ENCODE measurements at regions not wholly inside any gene's neighbourhood (a gene's known extent, or its start where the extent isn't known, plus 50 kb on each side); places are given as distances from the start of the nearest gene placed in this dataset.

DNA sequence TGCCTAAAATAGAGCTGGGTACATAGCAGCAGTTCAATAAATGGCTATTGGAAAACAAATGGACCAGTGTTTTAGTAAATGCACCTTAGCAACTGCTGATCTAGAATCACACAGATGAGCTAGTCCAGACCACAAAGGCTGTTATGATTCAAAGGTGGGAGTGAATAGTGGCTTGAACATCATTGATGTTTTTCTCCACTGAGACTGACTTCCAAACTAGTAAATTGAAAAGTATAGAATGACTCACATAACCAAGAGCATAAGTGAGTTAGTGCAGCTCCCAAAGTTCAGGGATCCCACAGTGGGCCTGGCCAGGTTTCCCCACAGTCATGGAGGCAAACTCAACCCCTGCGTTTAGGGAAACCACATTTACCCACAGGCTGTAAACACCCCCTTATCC is 106.7 kb upstream of the YPEL5 start:
- TF ChIP-seq, protein P1, sequence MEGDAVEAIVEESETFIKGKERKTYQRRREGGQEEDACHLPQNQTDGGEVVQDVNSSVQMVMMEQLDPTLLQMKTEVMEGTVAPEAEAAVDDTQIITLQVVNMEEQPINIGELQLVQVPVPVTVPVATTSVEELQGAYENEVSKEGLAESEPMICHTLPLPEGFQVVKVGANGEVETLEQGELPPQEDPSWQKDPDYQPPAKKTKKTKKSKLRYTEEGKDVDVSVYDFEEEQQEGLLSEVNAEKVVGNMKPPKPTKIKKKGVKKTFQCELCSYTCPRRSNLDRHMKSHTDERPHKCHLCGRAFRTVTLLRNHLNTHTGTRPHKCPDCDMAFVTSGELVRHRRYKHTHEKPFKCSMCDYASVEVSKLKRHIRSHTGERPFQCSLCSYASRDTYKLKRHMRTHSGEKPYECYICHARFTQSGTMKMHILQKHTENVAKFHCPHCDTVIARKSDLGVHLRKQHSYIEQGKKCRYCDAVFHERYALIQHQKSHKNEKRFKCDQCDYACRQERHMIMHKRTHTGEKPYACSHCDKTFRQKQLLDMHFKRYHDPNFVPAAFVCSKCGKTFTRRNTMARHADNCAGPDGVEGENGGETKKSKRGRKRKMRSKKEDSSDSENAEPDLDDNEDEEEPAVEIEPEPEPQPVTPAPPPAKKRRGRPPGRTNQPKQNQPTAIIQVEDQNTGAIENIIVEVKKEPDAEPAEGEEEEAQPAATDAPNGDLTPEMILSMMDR (IDR thresholded peaks at IDR 0.05; ENCODE audit: control insufficient read depth, insufficient read depth, low read depth, low read length, missing control alignments): no peak
- H3K4me3 ChIP-seq (ENCODE audit: control insufficient read depth, low read depth, low read length): no peak overlapping the region
- DNase-seq (ENCODE audit: low read depth): no peak

DNA sequence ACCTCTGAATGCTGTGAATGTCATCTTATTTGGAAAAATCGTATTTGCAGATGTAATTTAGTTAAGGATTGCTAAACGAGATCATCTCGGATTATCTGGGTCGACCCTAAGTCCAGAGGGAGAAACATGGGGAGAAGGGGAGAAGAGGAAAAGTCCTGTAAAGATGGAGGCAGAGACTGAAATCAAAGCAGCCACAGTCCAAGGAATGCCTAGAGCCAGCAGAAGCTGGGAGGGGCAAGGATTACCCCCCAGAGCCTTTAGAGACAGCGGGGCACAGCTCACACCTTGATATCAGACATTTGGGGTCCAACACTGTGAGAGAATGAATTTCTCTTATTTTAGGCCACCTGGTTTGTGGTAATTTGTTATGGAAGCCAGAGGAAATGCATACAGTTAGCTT is 104.9 kb upstream of the YPEL5 start:
- no peak overlapping the region for H3K4me3 ChIP-seq (ENCODE audit: control insufficient read depth, low read depth, low read length)
- TF ChIP-seq, protein P1 (IDR thresholded peaks at IDR 0.05; ENCODE audit: control insufficient read depth, insufficient read depth, low read depth, low read length, missing control alignments): no peak
- DNase-seq (ENCODE audit: low read depth): no peak

DNA sequence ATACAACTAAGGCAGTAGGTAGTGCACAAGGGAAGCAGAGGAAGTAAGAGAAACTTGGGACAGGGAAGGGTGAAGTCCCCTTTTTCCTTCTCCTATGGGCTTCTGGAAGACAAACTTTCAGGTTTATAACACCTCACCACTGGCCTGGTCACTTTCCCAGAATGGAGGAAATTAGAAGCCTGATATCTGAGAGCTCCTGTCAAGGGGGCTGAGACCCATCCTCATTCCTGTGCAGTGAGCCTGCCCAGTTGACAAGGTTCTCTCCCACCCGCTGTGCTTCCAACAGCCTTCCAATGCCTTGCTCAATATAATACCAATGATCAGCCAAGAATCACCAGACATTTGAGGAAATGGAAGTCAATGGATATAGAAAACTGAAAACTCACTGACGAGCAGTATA is 100.4 kb upstream of the YPEL5 start:
- DNase-seq (ENCODE audit: low read depth): no peak
- H3K4me3 ChIP-seq (ENCODE audit: control insufficient read depth, low read depth, low read length): no peak overlapping the region
- TF ChIP-seq, protein P1 (IDR thresholded peaks at IDR 0.05; ENCODE audit: control insufficient read depth, insufficient read depth, low read depth, low read length, missing control alignments): no peak

DNA sequence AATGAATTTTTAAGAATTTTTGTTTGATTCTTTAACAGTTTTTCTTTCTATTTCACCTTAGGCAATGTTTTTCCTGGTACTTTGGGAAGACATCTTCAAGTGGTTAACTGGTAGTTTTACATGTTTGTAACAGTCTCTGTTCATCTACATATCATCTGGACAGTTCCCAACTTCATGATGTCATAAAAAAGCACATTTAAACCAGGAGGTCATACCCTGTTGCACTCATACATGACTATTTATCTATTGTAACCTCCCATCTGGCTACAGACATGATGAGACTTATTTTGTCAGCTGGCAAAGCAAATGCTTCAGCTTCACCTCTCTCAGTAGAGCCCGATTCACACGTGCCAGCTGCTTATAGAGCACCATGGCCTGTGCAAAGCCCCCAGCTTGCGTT is 99.8 kb upstream of the YPEL5 start:
- TF ChIP-seq, protein P1 (IDR thresholded peaks at IDR 0.05; ENCODE audit: control insufficient read depth, insufficient read depth, low read depth, low read length, missing control alignments): no peak
- H3K4me3 ChIP-seq (ENCODE audit: control insufficient read depth, low read depth, low read length): no peak overlapping the region
- no peak for DNase-seq (ENCODE audit: low read depth)

DNA sequence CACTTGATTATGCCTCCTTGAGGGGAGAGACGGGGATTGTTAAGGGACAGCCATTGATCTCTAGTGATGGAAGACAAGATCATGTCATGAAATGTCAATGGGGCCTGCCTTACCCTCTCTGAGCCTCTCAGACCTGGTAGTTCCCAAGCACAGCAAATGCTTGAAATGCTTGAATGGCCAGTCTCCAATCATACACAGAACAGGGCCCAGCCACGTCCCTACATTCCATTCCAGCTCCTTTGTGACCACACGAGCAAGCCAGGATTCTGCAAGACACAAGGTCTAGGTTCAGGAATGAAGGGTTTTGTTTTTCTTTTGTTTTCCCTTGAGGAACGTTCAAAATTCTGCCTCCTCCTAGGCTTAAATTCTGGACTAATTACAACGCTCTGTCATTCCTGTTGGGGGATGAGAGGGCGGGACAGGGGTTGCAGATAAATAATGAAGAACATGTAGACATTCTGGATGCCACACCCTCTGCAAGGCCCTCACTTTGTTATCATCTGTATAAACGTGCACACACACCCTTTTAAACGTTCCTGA is 98.1 kb upstream of the YPEL5 start:
- DNase-seq (ENCODE audit: low read depth): no peak
- TF ChIP-seq, protein P1 (IDR thresholded peaks at IDR 0.05; ENCODE audit: control insufficient read depth, insufficient read depth, low read depth, low read length, missing control alignments): no peak
- H3K4me3 ChIP-seq (ENCODE audit: control insufficient read depth, low read depth, low read length): no peak overlapping the region

DNA sequence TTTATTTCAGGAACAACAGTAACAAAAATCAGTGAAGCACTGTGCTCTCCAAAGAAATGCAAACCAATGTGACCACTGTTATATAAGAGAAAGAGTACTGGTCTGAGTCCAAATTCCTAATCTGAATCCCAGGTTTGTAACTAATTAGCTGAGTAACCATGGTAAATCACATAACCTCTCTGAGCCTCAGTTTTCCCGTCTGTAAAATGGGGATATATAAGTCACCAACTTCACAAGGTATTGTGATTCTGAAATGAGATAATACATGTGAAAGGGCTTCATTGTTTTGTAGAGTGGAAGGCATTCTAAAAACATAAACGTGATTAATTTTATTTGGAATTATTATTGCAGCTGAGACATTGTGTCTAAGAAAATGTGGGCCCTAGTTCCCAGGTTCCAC is 91.3 kb upstream of the YPEL5 start:
- DNase-seq (ENCODE audit: low read depth): no peak
- H3K4me3 ChIP-seq (ENCODE audit: control insufficient read depth, low read depth, low read length): no peak overlapping the region
- TF ChIP-seq, protein P1 (IDR thresholded peaks at IDR 0.05; ENCODE audit: control insufficient read depth, insufficient read depth, low read depth, low read length, missing control alignments): no peak

DNA sequence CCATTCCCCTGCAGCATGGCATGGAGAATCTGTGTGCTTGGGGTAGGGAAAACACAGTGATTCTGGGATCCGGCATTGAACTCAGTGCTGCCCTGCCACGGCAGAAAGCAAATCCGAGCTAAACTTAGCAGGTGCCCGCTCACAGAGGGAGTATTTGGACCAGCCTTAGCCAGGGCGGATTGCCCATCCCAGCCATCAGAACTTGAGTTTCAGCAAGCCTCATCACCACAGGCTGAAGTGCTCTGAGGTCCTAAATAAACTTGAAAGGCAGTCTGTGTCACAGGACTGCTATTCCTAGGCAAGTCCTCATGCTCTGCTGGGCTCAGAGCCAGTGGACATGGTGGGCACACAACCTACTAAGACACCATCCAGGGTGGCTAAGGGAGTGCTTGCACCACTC is 86.2 kb upstream of the YPEL5 start:
- DNase-seq (ENCODE audit: low read depth): no peak
- TF ChIP-seq, protein P1 (IDR thresholded peaks at IDR 0.05; ENCODE audit: control insufficient read depth, insufficient read depth, low read depth, low read length, missing control alignments): no peak
- no peak overlapping the region for H3K4me3 ChIP-seq (ENCODE audit: control insufficient read depth, low read depth, low read length)

All from AG09309 (cell line).